ENCODE measurements at regions not wholly inside any gene's neighbourhood (a gene's known extent, or its start where the extent isn't known, plus 50 kb on each side); places are given as distances from the start of the nearest gene placed in this dataset.

DNA sequence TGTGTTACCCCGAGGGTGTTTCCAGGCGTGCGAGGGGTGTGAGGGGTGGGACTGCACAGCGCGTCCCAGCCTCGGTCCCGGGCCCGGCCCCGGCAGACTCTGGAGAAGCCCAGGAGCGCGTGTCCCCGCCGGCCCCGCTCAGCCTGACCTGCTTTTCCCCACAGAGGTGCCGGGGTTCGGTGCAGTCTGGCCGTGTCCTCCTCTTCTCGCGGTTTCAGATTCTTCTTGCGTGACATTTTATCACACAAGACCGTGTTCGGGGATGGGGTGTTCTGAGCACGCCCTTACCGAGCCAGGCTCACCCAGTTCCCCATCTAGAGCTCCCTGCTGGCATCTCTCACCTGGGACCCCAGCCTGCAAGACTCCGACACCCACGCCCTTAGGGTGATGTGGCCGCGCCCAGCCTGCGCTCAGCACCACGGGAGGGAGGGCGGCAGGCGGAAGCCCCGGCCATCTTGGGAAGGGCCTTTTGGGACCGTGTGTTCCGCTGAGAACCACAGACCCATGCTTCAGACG, 775.6 kb downstream of the BRD1 start:
- no peaks in the 10 kb centered on the region for H3K36me3 ChIP-seq
- peak overlapping the region; percentile 28 to 42 (median 40) for H3K4me3 ChIP-seq
- H3K4me1 ChIP-seq: no peaks in the 10 kb centered on the region
- H3K9me3 ChIP-seq: no peaks in the 10 kb centered on the region
- peak in 1 of 2 donors; percentile 68 for DNase-seq
- TF ChIP-seq, protein P1, sequence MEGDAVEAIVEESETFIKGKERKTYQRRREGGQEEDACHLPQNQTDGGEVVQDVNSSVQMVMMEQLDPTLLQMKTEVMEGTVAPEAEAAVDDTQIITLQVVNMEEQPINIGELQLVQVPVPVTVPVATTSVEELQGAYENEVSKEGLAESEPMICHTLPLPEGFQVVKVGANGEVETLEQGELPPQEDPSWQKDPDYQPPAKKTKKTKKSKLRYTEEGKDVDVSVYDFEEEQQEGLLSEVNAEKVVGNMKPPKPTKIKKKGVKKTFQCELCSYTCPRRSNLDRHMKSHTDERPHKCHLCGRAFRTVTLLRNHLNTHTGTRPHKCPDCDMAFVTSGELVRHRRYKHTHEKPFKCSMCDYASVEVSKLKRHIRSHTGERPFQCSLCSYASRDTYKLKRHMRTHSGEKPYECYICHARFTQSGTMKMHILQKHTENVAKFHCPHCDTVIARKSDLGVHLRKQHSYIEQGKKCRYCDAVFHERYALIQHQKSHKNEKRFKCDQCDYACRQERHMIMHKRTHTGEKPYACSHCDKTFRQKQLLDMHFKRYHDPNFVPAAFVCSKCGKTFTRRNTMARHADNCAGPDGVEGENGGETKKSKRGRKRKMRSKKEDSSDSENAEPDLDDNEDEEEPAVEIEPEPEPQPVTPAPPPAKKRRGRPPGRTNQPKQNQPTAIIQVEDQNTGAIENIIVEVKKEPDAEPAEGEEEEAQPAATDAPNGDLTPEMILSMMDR (IDR thresholded peaks at IDR 0.05): no peak
- no peak for TF ChIP-seq POLR2A (IDR thresholded peaks at IDR 0.05)
- peaks cover 0 to 43% (median 0%) of the 10 kb centered on the region in 3 donors for H3K27me3 ChIP-seq
- H3K27ac ChIP-seq: no peak overlapping the region
- intact Hi-C loops (cut with DNase I; ENCODE audit: low total_unique reads): no loop called here
- 40 to 64% (median 50%) methylated on average over 36 of the region's 36 CpGs for WGBS, 5 donors

DNA sequence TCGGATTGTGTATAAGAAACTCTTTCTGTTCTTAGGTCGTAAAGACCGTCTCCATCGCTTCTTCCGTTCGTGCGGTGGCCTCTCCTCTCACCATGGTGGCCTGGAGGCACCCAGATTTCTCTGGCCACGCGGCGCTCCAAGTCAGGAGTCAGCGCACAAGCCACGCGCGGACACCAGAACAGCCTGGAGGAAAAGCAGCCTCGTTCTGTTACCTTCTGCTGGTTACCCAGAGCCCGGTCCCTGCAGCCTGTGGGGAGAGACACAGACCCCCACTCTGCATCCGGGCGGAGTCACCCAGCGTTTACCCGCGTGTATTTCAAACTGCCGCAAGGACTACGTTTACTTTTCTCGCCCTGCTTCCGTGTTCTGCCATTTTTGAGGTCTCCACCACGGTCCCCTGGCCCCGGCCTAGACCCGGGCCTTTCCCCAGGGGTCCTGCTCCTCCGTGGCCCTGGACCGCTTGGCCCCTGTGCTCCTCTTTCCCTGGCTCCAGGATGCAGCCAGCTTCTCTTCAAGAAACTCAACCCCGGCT, 776.1 kb downstream of the BRD1 start:
- peak overlapping the region; percentile 28 to 42 (median 40) for H3K4me3 ChIP-seq
- 70 to 81% (median 76%) methylated on average over 31 of the region's 31 CpGs for WGBS, 5 donors
- H3K4me1 ChIP-seq: no peaks in the 10 kb centered on the region
- H3K27ac ChIP-seq: no peak overlapping the region
- intact Hi-C loops (cut with DNase I; ENCODE audit: low total_unique reads): no loop called here
- TF ChIP-seq POLR2AphosphoS5 (IDR thresholded peaks at IDR 0.05): no peak
- TF ChIP-seq, protein P1 (IDR thresholded peaks at IDR 0.05): no peak
- TF ChIP-seq EP300 (IDR thresholded peaks at IDR 0.05): no peak
- TF ChIP-seq POLR2A (IDR thresholded peaks at IDR 0.05): no peak
- no peaks in the 10 kb centered on the region for H3K36me3 ChIP-seq
- H3K9me3 ChIP-seq: no peaks in the 10 kb centered on the region
- no peak for DNase-seq
- H3K27me3 ChIP-seq: peaks cover 0 to 44% (median 4%) of the 10 kb centered on the region in 3 donors

DNA sequence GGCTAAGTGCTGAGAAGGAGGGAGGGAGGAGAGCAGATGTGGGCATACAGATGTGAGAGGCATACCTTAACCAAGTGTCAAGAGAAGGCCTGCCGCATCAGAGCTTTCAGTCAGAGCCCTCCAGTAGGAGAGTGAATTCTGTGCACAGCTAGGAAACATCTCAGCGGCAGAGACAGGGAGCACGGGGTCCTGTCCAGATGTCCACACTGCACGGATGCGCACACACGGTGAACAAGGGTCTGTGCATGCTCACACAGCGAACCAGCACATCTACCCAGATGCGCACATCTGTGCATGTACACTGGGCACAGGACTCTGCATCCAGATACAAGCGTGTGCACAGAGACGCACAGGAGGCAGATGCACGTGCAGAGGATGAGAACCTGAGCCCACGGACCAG, 778.0 kb downstream of the BRD1 start:
- Histone ChIP-seq H3K36me3 (no peaks in the 10 kb centered on the region), H3K9me3 (no peaks in the 10 kb centered on the region), H3K27me3 (peaks cover 0 to 51% (median 11%) of the 10 kb centered on the region in 3 donors), H3K4me3 (no peak overlapping the region), H3K27ac (no peak overlapping the region), H3K4me1 (no peaks in the 10 kb centered on the region)
- TF ChIP-seq EP300 (IDR thresholded peaks at IDR 0.05) (no peak), POLR2A (IDR thresholded peaks at IDR 0.05) (no peak), POLR2AphosphoS5 (IDR thresholded peaks at IDR 0.05) (no peak)
- TF ChIP-seq, protein P1 (IDR thresholded peaks at IDR 0.05): no peak
- intact Hi-C loops (cut with DNase I; ENCODE audit: low total_unique reads): no loop called here
- 87 to 93% (median 89%) methylated on average over 11 to 12 of the region's 12 CpGs for WGBS, 5 donors
- no peak for DNase-seq

DNA sequence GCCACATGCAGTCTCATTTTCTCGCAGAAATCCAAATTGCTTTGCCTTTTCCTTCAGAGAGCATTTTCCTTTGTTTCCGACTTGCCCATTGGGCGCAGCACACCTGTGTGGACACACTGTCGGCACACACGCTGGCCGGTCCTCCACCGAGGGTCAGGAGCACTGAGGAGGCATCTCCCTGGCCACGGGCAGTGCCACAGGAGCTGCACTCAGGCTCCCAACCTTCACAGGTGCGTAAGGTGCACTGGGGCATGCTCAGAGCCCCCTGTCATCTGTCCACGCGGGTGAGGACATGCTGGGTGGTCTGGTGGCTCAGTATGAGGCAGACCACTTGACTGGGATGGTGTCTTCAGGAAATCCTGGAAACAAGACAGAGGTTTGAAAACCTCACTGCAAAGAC, 779.1 kb downstream of the BRD1 start:
- intact Hi-C loops (cut with DNase I; ENCODE audit: low total_unique reads): no loop called here
- Histone ChIP-seq H3K27ac (no peak overlapping the region), H3K36me3 (no peaks in the 10 kb centered on the region), H3K4me1 (no peaks in the 10 kb centered on the region), H3K4me3 (no peak overlapping the region), H3K9me3 (no peaks in the 10 kb centered on the region), H3K27me3 (peaks cover 0 to 62% (median 11%) of the 10 kb centered on the region in 3 donors)
- no peak for DNase-seq
- WGBS, 5 donors: 69 to 76% (median 71%) methylated on average over 11 of the region's 11 CpGs
- TF ChIP-seq POLR2A (IDR thresholded peaks at IDR 0.05): no peak

DNA sequence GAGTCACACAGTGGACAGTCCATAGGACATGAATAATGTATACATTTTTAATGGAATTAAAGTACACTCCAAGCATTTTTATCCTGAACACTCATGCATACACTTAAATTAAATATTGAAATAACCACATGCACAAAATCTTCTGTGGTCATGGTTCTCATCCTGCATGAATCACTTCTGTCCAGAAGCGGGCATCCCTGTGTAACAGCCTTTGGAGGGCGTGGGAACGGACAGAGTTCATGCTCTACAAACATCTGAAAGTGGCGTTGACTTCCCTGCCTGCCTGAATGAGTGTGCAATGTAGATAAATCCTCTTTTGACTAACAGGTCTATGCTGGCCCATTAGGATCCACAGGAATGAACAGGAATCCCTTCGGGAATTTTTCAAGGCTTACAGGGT, 780.2 kb downstream of the BRD1 start:
- no peak for DNase-seq
- TF ChIP-seq EP300 (IDR thresholded peaks at IDR 0.05) (no peak), POLR2AphosphoS5 (IDR thresholded peaks at IDR 0.05) (no peak)
- H3K36me3 ChIP-seq: no peaks in the 10 kb centered on the region
- H3K27me3 ChIP-seq: peaks cover 0 to 62% (median 11%) of the 10 kb centered on the region in 3 donors
- no peak overlapping the region for H3K27ac ChIP-seq
- WGBS, 5 donors: 44 to 62% (median 53%) methylated on average over 5 of the region's 5 CpGs
- no peaks in the 10 kb centered on the region for H3K4me1 ChIP-seq
- intact Hi-C loops (cut with DNase I; ENCODE audit: low total_unique reads): no loop called here
- H3K4me3 ChIP-seq: no peak overlapping the region
- H3K9me3 ChIP-seq: no peaks in the 10 kb centered on the region
